ENCODE measurements at regions not wholly inside any gene's neighbourhood (a gene's known extent, or its start where the extent isn't known, plus 50 kb on each side); places are given as distances from the start of the nearest gene placed in this dataset.

DNA sequence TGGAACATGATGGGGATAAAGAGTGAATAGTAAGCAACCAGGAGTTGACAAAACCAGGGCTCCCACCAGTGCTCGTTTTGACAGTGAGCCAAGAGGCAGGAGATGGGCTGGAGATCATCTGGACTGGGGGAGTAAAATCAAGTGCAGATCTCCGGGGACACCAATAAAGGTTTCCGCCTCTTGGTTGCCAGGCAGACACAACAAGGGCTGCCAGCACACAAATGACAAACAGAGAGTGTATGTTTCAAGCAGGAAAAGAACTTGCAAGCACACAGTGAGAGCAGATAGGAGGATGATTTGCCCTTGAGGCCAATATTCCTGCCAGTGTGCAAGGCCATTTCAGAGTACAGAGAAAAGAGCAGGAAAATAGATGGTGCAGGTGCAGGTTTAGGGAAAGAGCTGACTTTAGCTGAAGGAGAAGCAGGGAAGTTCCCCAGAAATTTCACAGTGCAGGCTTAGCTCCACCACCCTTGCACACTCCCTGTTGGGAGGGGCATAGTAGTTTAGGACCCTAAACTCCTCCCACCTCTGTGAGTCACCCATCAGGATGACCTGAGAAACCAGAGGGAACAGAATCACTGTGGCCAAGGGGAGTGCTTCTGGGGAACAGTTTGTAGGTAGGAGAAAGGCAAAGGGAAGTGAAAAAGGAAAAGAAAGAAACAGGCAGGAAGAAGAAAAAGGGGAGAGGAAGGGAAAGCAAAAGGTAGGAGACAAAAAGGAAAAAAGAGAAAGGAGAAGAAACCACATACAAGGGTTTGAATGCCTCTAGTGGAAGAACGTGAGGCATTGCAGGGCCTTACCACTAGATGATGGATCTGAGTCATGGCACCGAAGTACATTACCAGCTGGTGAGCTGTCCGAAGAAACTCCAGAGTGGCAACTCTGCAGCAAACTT lies 404.4 kb downstream of the SLC6A15 start:
- WGBS, 2 donors = 43 to 55% methylated on average over 6 of the region's 6 CpGs
- intact Hi-C loops (cut with DNase I; ENCODE audit: low total_unique reads) = no loop called here
- H3K27me3 ChIP-seq = no peaks in the 10 kb centered on the region
- H3K4me3 ChIP-seq = no peak overlapping the region
- DNase-seq = peak; percentile 16
- H3K27ac ChIP-seq = no peak overlapping the region
- H3K36me3 ChIP-seq (ENCODE audit: low read depth, missing control alignments) = no peaks in the 10 kb centered on the region
- TF ChIP-seq POLR2A (IDR thresholded peaks at IDR 0.05) = no peak
- TF ChIP-seq, protein P1, sequence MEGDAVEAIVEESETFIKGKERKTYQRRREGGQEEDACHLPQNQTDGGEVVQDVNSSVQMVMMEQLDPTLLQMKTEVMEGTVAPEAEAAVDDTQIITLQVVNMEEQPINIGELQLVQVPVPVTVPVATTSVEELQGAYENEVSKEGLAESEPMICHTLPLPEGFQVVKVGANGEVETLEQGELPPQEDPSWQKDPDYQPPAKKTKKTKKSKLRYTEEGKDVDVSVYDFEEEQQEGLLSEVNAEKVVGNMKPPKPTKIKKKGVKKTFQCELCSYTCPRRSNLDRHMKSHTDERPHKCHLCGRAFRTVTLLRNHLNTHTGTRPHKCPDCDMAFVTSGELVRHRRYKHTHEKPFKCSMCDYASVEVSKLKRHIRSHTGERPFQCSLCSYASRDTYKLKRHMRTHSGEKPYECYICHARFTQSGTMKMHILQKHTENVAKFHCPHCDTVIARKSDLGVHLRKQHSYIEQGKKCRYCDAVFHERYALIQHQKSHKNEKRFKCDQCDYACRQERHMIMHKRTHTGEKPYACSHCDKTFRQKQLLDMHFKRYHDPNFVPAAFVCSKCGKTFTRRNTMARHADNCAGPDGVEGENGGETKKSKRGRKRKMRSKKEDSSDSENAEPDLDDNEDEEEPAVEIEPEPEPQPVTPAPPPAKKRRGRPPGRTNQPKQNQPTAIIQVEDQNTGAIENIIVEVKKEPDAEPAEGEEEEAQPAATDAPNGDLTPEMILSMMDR (IDR thresholded peaks at IDR 0.05) = peak in 1 of 3 experiments; percentile 11
- no peaks in the 10 kb centered on the region for H3K9me3 ChIP-seq
- no peaks in the 10 kb centered on the region for H3K4me1 ChIP-seq

DNA sequence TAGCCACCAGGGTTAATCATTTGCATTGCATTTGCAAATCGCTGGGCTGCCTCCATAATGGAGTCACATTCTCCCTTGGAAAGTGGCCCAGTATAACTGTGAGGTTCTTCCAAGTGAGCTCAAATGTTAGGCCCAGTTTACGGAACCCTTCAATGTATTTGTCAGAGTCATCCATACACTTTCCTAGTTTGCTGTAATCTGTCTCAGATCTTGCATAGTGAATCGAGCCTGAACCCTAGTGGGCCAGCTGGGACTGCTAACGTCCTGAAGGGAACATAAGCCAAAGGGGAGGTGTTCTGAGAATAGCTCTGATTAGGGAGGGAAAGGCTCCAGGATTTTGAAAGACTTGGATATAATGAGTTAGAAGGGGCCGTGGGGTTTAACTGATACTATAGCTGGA lies 406.3 kb downstream of the SLC6A15 start:
- no peaks in the 10 kb centered on the region for H3K36me3 ChIP-seq (ENCODE audit: low read depth, missing control alignments)
- H3K27me3 ChIP-seq = no peaks in the 10 kb centered on the region
- no peaks in the 10 kb centered on the region for H3K9me3 ChIP-seq
- TF ChIP-seq POLR2A (IDR thresholded peaks at IDR 0.05) = no peak
- TF ChIP-seq, protein P1 (IDR thresholded peaks at IDR 0.05) = no peak
- no peak overlapping the region for H3K4me3 ChIP-seq
- WGBS, 2 donors = 57 to 67% methylated on average over 5 of the region's 5 CpGs
- no peak overlapping the region for H3K27ac ChIP-seq
- intact Hi-C loops (cut with DNase I; ENCODE audit: low total_unique reads) = no loop called here
- no peak for DNase-seq
- H3K4me1 ChIP-seq = no peaks in the 10 kb centered on the region

DNA sequence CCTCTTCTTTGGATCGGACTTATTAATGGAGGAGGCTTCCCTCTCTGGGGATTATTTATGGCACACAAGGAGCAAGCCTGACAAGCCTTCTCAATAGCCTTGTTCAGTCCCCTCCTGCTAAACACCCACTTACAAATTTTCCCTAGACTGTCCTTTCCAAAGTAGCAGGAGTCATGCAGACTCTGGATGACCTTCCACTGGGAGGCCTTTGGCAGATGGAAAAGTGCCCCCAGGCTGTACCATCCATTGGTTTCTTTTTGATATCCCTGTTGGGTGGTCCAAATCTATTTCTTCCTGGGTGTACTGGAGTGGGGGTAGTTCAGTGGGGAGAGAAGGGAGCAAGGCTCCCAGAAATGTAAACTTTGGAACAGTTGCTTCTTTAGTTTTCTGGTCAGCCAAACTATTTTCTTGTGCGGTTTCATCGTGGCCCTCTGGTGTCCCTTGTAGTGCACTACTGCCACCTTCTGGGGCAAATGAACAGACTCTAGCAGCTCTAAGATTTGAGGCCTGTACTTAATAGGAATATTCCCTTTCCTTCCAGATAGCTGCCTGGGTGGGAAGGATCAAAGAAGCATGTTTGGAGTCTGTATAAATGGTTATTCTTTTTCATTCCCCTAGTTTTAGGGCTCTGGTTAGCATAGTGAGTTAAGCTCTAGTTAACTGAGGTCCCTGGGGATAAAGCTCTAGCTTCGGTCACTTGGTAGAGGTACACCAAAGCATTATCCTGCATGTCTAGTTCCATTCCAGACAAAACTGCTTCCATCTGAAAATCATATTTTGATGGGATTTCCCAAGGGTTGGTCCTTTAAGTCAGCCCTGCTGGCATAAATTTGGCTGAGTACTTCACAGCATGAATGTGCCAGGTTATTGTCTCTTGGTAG lies 409.5 kb downstream of the SLC6A15 start:
- intact Hi-C loops (cut with DNase I; ENCODE audit: low total_unique reads) = no loop called here
- no peaks in the 10 kb centered on the region for H3K36me3 ChIP-seq (ENCODE audit: low read depth, missing control alignments)
- no peaks in the 10 kb centered on the region for H3K9me3 ChIP-seq
- no peak overlapping the region for H3K4me3 ChIP-seq
- H3K27me3 ChIP-seq = no peaks in the 10 kb centered on the region
- no peak for TF ChIP-seq POLR2A (IDR thresholded peaks at IDR 0.05)
- TF ChIP-seq, protein P1 (IDR thresholded peaks at IDR 0.05) = peak in 2 of 3 experiments; percentile 19 to 59
- no peak overlapping the region for H3K27ac ChIP-seq
- peak; percentile 77 for DNase-seq
- 53 to 62% methylated on average over 4 of the region's 4 CpGs for WGBS, 2 donors
- H3K4me1 ChIP-seq = no peaks in the 10 kb centered on the region

DNA sequence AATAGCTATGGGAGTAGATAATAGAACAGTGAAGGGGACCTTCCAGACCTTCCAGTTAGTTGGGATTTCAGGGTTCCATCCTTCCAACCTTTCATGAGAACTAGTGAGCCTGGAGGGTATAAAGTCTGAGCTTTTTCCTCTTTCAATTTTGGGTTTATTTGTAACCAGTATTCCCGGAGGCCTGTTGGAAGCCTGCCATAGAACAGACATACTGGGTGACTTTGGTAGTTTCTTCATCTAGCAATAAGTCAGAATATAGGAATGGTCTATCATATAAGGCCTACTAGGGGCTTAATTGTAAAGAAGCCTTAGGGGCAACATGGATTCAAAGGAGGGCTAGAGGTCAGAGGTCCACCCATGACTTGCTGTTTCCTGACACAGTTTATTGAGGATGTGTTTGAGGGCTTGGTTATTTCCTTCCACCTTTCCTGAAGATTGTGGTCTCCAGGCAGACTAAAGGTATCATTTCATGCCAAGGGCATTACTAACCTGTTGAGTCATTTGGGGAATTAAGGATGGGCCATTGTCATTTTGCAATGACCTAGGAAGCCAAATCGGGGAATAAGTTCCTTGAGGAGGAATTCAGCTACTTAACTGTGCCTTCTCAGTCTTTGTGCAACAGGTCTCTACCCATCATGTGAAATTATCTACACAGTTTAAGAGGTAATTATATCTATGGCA lies 410.3 kb downstream of the SLC6A15 start:
- no peak overlapping the region for H3K27ac ChIP-seq
- TF ChIP-seq, protein P1 (IDR thresholded peaks at IDR 0.05) = no peak
- H3K4me1 ChIP-seq = no peaks in the 10 kb centered on the region
- H3K27me3 ChIP-seq = no peaks in the 10 kb centered on the region
- DNase-seq = no peak
- intact Hi-C loops (cut with DNase I; ENCODE audit: low total_unique reads) = no loop called here
- no peaks in the 10 kb centered on the region for H3K9me3 ChIP-seq
- H3K36me3 ChIP-seq (ENCODE audit: low read depth, missing control alignments) = no peaks in the 10 kb centered on the region
- no peak overlapping the region for H3K4me3 ChIP-seq
- WGBS, 2 donors = 73 to 97% methylated on average over 2 of the region's 2 CpGs
